CD4-positive, alpha-beta T cell treated with Interleukin-21 for 1 hour (primary cell): ENCODE measurements at regions not wholly inside any gene's neighbourhood (a gene's known extent, or its start where the extent isn't known, plus 50 kb on each side); places are given as distances from the start of the nearest gene placed in this dataset.

Source experiments
- DNase-seq: peaks from one replicate; pipeline ENCODE4 v3.0.0-alpha.2; 2020

GRCh38 chr18:10035281-10035991 lies 121.6 kb downstream of the VAPA start:
- DNase-seq, result no peak

- DNase-seq, result no peak
Observed at GRCh38 chr18:10036479-10036878, 122.7 kb downstream of the VAPA start.

GRCh38 chr18:10037181-10037580 lies 123.4 kb downstream of the VAPA start:
- no peak for DNase-seq

DNA sequence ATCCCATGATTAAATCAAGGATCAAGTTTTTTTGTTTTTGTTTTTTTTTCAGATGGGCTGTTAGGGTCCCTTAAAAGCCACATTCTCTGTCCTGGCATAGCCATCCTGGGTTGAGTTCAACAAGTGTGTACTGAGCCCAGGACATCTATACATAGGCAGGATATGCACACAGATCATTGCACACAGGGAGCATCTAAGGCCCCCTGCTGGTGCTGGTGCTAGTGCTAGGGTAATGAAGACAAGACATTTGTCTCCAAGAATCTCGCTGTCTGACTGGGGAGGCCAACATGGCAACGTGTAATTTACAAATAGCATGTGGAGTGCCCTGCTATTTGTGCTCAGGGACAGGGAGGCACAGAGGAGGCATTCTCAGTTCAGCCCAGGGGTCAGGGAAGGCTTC lies 124.5 kb downstream of the VAPA start:
- no peak for DNase-seq

DNA sequence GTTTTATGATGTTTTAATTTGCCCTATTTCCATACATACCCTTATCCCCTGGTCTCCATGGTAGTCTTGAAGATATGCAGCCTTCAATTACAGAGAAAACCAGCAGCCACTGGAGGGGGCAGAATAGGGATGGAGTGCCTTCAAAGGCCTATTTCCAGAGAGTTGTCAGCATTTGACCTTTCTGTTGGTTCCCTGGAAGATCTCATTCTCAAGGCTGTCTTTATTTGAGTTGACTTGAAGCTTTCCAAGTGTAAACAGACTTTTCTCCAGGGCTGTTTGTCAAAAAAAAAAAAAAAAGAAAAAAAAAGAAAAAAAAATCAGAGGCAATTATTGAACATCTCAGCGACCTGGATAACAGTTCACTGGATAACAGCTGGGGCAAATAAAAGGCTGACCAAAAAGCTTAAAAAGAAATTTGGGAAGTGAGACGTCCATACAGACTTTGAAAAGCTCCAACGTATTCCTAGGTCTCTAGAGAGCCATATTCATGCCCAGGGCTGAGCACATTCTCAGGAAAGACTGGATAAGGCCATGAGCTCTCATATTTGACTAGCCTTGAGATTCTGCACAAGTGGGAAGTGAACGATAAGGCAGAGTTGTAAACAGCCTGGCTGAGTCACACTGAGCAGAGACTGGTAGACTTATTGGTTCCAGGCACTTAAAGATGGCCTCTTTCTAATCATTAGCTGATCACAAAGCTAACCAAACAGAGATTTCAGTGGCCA lies 126.6 kb downstream of the VAPA start:
- DNase-seq, result no peak

DNA sequence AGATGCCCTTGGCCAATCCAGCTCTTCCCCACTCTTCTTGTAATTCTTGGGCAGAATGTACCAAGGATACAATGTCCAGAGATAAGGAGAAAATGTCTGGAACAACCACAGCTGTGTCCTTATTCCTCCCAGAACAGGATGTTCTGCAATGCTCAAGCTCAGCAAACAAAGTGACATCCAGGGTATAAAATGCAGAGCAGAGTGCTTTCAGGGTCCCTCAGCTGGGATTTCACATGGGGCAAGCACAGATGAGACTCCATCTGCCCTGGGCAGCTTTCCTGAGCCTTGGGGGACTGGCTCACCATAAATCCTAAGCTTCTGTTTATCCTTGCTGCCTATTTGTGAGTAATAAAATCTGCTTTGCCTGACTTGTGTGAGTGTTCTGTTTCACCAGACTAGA lies 127.4 kb downstream of the VAPA start:
- no peak for DNase-seq

DNA sequence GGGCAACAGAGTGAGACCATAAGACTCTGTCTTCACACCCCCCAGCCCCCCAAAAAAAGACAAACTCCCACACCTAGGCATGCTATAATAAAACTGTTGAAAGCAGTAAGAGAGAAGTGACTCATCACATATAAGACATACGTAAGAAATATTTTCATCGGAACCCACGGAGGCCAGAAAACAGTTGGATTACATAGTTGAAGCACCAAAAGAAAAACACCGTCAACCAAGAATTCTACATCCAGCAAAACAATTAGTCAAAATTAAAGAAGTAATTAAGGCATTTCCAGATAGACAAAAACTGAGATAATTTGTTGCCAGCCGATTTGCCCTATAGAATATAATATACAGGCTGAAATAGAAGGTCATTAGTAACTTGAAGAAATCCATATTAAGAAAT lies 128.7 kb downstream of the VAPA start:
- no peak for DNase-seq

DNA sequence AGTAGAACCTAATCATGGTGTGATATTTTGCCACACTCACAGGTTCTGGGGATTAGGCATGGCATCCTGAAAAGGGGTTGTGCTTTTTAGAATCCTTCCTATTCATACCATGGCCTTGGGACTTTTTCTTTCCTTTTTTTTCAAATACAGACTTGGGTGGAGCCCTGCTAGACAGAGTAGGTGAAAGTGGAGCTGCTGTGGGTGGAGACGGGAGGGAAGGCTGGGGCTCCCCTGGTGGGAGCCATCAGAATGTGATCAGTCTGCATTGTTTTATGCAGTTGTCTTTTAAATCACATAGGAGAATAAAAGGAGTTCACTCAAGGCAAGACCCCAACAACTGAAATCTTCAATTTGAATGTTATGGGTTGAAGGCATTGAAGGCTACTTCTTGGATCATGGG lies 130.2 kb downstream of the VAPA start:
- DNase-seq, result no peak

DNA sequence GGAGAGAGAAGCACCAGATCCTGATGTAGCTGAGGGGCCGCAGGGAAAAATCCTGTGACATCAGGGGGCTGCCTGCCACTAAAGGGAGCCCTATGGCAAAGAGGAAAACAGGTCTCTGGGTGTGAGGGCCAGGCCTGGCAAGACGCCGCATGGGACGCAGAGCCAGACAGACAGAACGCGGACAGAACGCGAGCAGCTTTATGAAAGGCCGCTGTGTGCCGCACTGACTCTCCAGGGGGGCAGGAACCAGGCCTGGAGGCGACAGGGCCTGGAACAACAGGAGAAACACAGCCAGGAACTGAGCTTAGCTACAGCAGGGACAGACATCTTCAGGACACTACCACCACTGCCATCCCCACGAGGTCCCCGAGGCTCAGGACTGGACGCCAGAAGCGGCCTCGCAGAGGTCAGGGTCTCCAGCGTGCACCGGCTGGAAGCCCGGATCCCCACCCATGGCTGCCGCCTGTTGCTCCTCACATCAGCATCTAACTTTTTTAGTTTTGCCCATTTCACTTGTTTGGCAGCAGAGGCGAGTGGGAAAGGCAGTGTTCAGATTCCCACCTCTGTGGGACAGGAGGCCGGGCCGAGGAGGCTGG lies 131.6 kb downstream of the VAPA start:
- DNase-seq, result no peak

DNA sequence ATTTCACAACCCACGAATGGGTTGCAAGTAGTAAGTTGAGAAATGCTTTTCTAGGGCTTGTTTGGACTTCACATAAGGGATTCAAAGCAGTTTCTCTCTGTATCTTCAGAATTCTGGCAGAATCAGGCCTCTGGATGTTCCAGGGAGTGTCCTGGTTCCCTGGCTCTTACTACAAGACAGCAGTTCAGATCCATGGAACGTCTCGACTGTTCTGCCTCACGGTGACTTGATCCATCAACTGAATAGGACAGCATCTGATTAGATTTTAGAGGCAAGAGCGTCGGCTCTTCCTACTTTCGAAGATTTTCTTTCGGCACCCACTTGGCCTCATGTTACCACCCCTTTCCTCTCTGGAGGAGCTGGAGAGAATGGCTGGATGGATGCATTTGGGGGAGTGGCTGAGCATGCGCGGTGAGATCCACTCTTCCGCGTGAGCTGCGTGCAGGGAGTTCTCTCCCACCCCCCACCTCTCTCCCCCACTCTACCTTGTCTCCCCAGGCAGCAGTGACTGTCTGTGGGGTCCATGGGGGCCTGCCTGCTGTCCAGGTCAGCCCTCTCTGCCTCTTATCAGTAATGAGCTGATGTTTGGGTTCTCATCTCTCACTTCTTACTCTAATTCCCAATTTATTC lies 132.5 kb downstream of the VAPA start:
- no peak for DNase-seq

DNA sequence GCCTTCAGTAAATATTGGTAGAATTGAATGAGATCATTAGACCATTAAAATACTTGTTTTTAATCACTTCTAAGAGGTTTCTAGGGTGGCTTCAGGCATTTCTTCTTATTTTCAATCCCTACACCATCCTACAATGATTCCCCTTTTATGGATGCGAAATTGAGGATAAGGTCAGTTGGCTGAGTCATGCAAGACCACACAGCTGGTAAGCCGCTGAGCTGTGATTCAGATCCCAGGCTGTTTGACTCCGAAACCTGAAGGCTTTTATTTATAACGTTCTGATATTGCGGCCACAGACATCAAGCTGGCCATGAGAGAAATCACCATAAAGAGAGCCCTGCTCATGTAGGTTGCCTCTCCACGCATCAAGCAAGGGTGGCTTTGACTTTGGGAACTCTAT lies 133.4 kb downstream of the VAPA start:
- no peak for DNase-seq

GRCh38 chr18:10049747-10050146 lies 135.9 kb downstream of the VAPA start:
- DNase-seq, result no peak

DNA sequence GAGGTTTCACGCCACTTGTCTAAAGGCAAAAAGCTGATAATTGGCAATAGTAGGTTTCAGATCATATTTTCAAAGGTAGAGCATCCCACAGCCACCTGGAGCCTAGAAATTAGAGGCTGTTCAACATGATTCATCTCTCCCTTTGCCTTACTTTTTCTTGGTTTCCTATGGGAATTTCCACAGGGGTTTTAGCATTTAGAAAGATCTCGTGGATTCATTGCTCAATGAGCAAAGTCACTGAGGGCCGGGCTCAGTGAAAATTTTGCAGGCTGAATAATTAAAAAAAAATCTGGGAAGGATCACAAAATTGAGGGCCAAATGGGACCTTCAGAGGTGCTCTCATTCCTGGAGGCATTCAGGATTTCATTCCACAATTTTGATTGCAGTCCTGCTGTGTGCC lies 137.1 kb downstream of the VAPA start:
- no peak for DNase-seq

- DNase-seq, result no peak
Observed at GRCh38 chr18:10051877-10052631, 138.2 kb downstream of the VAPA start.

- DNase-seq, result no peak
Observed at GRCh38 chr18:10052871-10053270, 139.1 kb downstream of the VAPA start.

DNA sequence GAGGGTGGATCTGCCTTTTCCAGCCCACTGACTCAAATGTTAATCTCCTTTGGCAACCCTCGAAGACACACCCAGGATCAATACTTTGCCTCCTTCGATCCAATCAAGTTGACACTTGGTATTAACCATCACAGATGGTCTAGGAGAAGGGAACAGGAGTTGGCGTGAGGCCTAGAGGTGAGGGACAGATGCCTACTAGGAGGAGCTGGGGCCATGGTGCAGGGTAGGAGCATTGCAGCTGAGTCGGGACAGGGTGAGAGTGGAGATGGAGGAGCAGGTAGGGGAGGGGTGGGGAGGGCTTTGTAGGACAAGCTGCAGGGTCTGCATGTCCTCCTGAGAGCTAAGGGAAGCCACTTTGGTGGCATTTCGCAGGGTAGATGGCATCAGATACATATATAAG lies 140.0 kb downstream of the VAPA start:
- no peak for DNase-seq

DNA sequence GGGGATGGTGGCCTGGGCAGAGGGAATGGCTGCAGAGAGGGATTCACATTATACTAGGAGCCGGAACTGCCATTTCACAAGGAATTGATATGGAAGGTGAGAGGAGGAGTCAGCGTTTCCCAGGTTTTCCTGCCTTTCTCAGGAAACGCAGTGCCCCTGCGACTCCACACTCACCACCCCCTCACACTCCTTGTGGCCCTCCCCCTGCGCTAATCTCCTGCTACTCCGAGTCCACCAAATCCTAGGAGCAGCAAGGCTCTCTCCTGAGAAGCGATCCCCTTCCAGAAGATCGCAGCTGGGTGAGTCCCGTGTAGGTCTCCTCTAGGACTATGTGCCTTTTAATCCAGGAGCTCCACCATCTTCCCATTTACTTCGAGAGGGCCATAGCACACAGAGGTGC lies 140.6 kb downstream of the VAPA start:
- no peak for DNase-seq

- no peak for DNase-seq
Observed at GRCh38 chr18:10055125-10055750, 141.4 kb downstream of the VAPA start.

- DNase-seq, result no peak
Observed at GRCh38 chr18:10056506-10056905, 142.7 kb downstream of the VAPA start.

- DNase-seq, result no peak
Observed at GRCh38 chr18:10057401-10057893, 143.6 kb downstream of the VAPA start.

DNA sequence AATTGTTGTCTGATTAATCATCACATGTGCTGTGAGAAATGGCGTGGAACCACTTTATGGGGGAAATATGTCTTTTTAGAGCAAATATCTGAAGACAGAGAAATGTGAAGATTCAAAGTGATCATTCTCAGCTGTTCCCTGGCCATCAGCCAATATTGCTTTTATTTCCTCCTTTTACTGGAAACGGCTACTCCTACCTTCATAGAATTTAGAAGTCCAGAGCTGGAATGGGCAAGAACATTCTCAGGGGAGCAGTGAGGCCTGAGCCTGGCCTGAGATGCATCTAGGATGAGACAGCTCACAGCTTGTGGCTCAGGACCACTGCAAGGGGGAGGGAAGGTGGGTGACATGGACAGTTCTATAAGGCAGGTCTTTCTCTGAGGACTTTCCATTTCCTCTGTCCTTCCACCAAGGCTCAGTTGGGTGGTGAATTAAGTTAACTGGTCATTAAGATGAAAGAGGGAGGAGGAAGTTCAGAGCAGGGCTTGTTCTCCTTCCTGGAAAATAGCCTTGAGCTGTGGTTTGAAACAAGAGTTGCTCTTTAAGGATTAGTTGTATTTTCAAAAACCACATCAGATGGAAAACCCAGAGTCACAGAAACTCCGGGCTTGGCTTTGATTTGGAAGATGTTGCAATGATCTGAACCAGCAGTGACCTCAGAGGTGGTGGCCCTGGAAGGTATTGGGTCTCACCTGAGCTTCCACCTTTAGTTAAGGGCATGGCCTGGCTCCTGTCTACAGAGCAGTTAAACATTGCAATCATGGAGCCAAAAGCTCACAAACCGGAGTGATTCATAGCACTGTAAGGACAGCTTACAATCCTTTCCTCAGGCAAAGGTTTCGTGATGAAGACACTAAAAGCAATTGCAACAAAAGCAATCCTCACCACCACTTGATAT lies 144.3 kb downstream of the VAPA start:
- no peak for DNase-seq
